ENCODE measurements at regions not wholly inside any gene's neighbourhood (a gene's known extent, or its start where the extent isn't known, plus 50 kb on each side); places are given as distances from the start of the nearest gene placed in this dataset.

DNA sequence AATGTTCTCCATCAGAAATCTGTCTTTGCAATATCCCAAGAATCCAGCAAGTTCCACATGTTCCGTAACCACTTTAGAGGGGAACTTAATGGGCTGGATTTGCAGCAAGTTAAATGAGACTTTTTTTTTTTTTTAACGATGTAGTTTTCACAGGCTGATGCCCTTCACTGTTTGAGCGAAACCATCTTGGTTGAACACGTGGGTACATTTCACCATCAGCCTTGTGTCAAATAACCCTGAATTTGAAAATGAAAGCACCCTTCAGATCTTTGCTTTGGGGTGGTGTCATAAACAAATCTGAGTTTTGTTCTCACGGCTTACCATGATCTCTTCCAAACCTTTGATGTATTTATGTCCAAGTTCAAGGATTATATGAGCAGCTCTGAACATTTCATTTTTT lies 73.7 kb upstream of the EXOC2 start:
- TF ChIP-seq CTCF (IDR thresholded peaks at IDR 0.05 in 2 of 3, conservative IDR thresholded peaks at IDR 0.05 in 1 of 3; ENCODE audit: control insufficient read depth in 2 of 3, extremely low read depth in 1 of 3, insufficient read depth in 1 of 3, low read depth in 3 of 3, low read length in 3 of 3) (no peak), RFX5 (IDR thresholded peaks at IDR 0.05; ENCODE audit: low read depth, low read length) (no peak), CHD2 (IDR thresholded peaks at IDR 0.05; ENCODE audit: borderline replicate concordance, low read depth, low read length) (no peak), RAD51 (IDR thresholded peaks at IDR 0.05) (peak; percentile 62), NRF1 (conservative IDR thresholded peaks at IDR 0.05; ENCODE audit: low read depth, low read length) (no peak)

All from GM12878 (cell line).